ENCODE measurements at regions not wholly inside any gene's neighbourhood (a gene's known extent, or its start where the extent isn't known, plus 50 kb on each side); places are given as distances from the start of the nearest gene placed in this dataset.

- no peaks in the 10 kb centered on the region for H3K27me3 ChIP-seq (ENCODE audit: control insufficient read depth, extremely low read depth, insufficient read depth, low read length)
- no peak for TF ChIP-seq EZH2 (IDR thresholded peaks at IDR 0.05; ENCODE audit: low read length)
- TF ChIP-seq CTCF (optimal IDR thresholded peaks at IDR 0.05 in 1 of 3, IDR thresholded peaks at IDR 0.05 in 1 of 3, conservative IDR thresholded peaks at IDR 0.05 in 1 of 3; ENCODE audit: extremely low read depth in 1 of 3, insufficient read depth in 2 of 3, low read length in 3 of 3): no peak
- no peaks in the 10 kb centered on the region for H3K36me3 ChIP-seq (ENCODE audit: control insufficient read depth in 2 of 2, extremely low read depth in 1 of 2, insufficient read depth in 2 of 2, low read length in 2 of 2)
- DNase-seq (ENCODE audit: low read depth, low spot score): no peak
- no peak overlapping the region for H3K27ac ChIP-seq (ENCODE audit: control insufficient read depth, insufficient read depth, low read length)
- no peaks in the 10 kb centered on the region for H3K9me3 ChIP-seq (ENCODE audit: control insufficient read depth, low read depth, low read length)
- no peaks in the 10 kb centered on the region for H4K20me1 ChIP-seq (ENCODE audit: control insufficient read depth, extremely low read depth, insufficient read depth, low read length)
- no peak overlapping the region for H2AFZ ChIP-seq (ENCODE audit: control insufficient read depth, low read length)
- no peaks in the 10 kb centered on the region for H3K9me1 ChIP-seq (ENCODE audit: control insufficient read depth, extremely low read depth, insufficient read depth, low read length)
- H3K4me1 ChIP-seq (ENCODE audit: control insufficient read depth, extremely low read depth, insufficient read depth, low read length): no peaks in the 10 kb centered on the region
- H3K4me2 ChIP-seq (ENCODE audit: control insufficient read depth, extremely low read depth, insufficient read depth, low read depth, low read length): no peak overlapping the region
- H3K9ac ChIP-seq (ENCODE audit: control insufficient read depth, extremely low read depth, insufficient read depth, low read length): no peak overlapping the region
- no peak for FAIRE-seq
- no peaks in the 10 kb centered on the region for H3K79me2 ChIP-seq (ENCODE audit: control insufficient read depth, insufficient read depth, low read length)
- H3K4me3 ChIP-seq (ENCODE audit: control insufficient read depth in 2 of 3, extremely low read depth in 1 of 3, insufficient read depth in 2 of 3, low read depth in 1 of 3, low read length in 3 of 3): no peak overlapping the region
- dilution Hi-C loops (cut with MboI; ENCODE audit: extremely low pct_ligation_motif_present, low sequenced_read_pairs): no loop called here
Measured at GRCh38 chr2:81234711-81235110, 930.2 kb upstream of the LRRTM1 start.

- FAIRE-seq (no peak), DNase-seq (ENCODE audit: low read depth, low spot score) (no peak)
- TF ChIP-seq EZH2 (IDR thresholded peaks at IDR 0.05; ENCODE audit: low read length) (no peak), CTCF (optimal IDR thresholded peaks at IDR 0.05 in 1 of 3, IDR thresholded peaks at IDR 0.05 in 1 of 3, conservative IDR thresholded peaks at IDR 0.05 in 1 of 3; ENCODE audit: extremely low read depth in 1 of 3, insufficient read depth in 2 of 3, low read length in 3 of 3) (no peak)
- Histone ChIP-seq H4K20me1 (ENCODE audit: control insufficient read depth, extremely low read depth, insufficient read depth, low read length) (no peaks in the 10 kb centered on the region), H3K9me1 (ENCODE audit: control insufficient read depth, extremely low read depth, insufficient read depth, low read length) (no peaks in the 10 kb centered on the region), H3K9ac (ENCODE audit: control insufficient read depth, extremely low read depth, insufficient read depth, low read length) (no peak overlapping the region), H3K27ac (ENCODE audit: control insufficient read depth, insufficient read depth, low read length) (no peak overlapping the region), H3K79me2 (ENCODE audit: control insufficient read depth, insufficient read depth, low read length) (no peaks in the 10 kb centered on the region), H3K4me2 (ENCODE audit: control insufficient read depth, extremely low read depth, insufficient read depth, low read depth, low read length) (no peak overlapping the region), H3K27me3 (ENCODE audit: control insufficient read depth, extremely low read depth, insufficient read depth, low read length) (no peaks in the 10 kb centered on the region), H3K9me3 (ENCODE audit: control insufficient read depth, low read depth, low read length) (peaks cover 2% of the 10 kb centered on the region), H3K36me3 (ENCODE audit: control insufficient read depth in 2 of 2, extremely low read depth in 1 of 2, insufficient read depth in 2 of 2, low read length in 2 of 2) (no peaks in the 10 kb centered on the region), H2AFZ (ENCODE audit: control insufficient read depth, low read length) (no peak overlapping the region), H3K4me3 (ENCODE audit: control insufficient read depth in 2 of 3, extremely low read depth in 1 of 3, insufficient read depth in 2 of 3, low read depth in 1 of 3, low read length in 3 of 3) (no peak overlapping the region), H3K4me1 (ENCODE audit: control insufficient read depth, extremely low read depth, insufficient read depth, low read length) (no peaks in the 10 kb centered on the region)
- dilution Hi-C loops (cut with MboI; ENCODE audit: extremely low pct_ligation_motif_present, low sequenced_read_pairs): no loop called here
Measured at GRCh38 chr2:81225756-81226155, 921.2 kb upstream of the LRRTM1 start.
